Spleen (tissue), 11 donors: ENCODE measurements at regions not wholly inside any gene's neighbourhood (a gene's known extent, or its start where the extent isn't known, plus 50 kb on each side); places are given as distances from the start of the nearest gene placed in this dataset.

ENCODE experiments used
- DNase-seq: peaks from one replicate; pipeline ENCODE4 v3.0.0-alpha.2; 2020
- H3K27ac ChIP-seq, 8 donors: fragments of 200-600 bp; sonication (generic) in 7 of 8; 1 replicate in 4 of 8; 2 replicates in 4 of 8; pipeline versions ENCODE4 v1.5.0 to v1.8.0; 2016 to 2021; ENCODE audit warnings: inconsistent platforms in 4 of 8, mild to moderate bottlenecking in 4 of 8, moderate library complexity in 1 of 8
- H3K27me3 ChIP-seq, 7 donors: fragments of 200-600 bp; sonication (generic) in 6 of 7; replicated peaks in 1 of 7; 1 replicate in 4 of 7; 2 replicates in 3 of 7; pipeline versions ENCODE4 v1.5.0 to v1.8.0; 2016 to 2021; ENCODE audit warnings: inconsistent platforms in 3 of 7, mild to moderate bottlenecking in 1 of 7
- H3K36me3 ChIP-seq, 6 donors: fragments of 200-600 bp; sonication (generic) in 5 of 6; 1 replicate in 4 of 6; 2 replicates in 2 of 6; pipeline versions ENCODE4 v1.5.0 to v1.8.0; 2016 to 2021; ENCODE audit warnings: inconsistent platforms in 2 of 6
- H3K4me1 ChIP-seq, 6 donors: fragments of 200-600 bp; sonication (generic) in 5 of 6; 1 replicate in 3 of 6; 2 replicates in 3 of 6; pipeline versions ENCODE4 v1.5.0 to v1.8.0; 2016 to 2021; ENCODE audit warnings: inconsistent platforms in 3 of 6
- H3K4me3 ChIP-seq, 8 donors: fragments of 200-600 bp; sonication (generic) in 7 of 8; 1 replicate in 4 of 8; 2 replicates in 4 of 8; pipeline versions ENCODE4 v1.5.0 to v1.8.0; 2016 to 2021; ENCODE audit warnings: inconsistent platforms in 4 of 8, mild to moderate bottlenecking in 4 of 8, moderate library complexity in 2 of 8
- H3K9me3 ChIP-seq, 8 donors: fragments of 200-600 bp; sonication (generic) in 7 of 8; 1 replicate in 4 of 8; 2 replicates in 4 of 8; pipeline versions ENCODE4 v1.5.0 to v1.8.0; 2016 to 2021; ENCODE audit warnings: inconsistent platforms in 4 of 8
- POLR2A ChIP-seq, 3 donors: fragments of 450-650 bp; IDR thresholded peaks; one replicate each; pipeline ENCODE4 v1.5.1; 2017; ENCODE audit warnings: antibody characterized with exemption in 3 of 3, mild to moderate bottlenecking in 1 of 3
- POLR2AphosphoS5 ChIP-seq, 3 donors: sonication (generic); formaldehyde crosslinking; IDR thresholded peaks; one replicate each; pipeline ENCODE4 v1.5.1; 2017; ENCODE audit warnings: antibody characterized with exemption in 3 of 3
- WGBS, 5 donors: extraction: QIAGEN DNeasy Blood & Tissue Kit in 3 of 5; methylation state at CpG; one replicate each; pipeline versions ENCODE4 v1.1.5 to v1.1.7; 2013 to 2018; 5-methylcytosine and 5-hydroxymethylcytosine counted together
- intact Hi-C: fragments of 100-400 bp; cut with DNase I; formaldehyde crosslinking; loops from one replicate; pipeline ENCODE4 v1.15.0; 2023; ENCODE audit warnings: low total_unique reads
- TF ChIP-seq, protein P1 (sequence below), 11 experiments: fragments of 200-600 bp in 7 of 11; fragments of 450-650 bp in 4 of 11; sonication (generic) in 4 of 11; IDR thresholded peaks in 8 of 11; conservative IDR thresholded peaks in 3 of 11; 1 replicate in 7 of 11; 2 replicates in 4 of 11; pipeline versions ENCODE4 v1.4.0 to v1.8.0; 2016 to 2021; ENCODE audit warnings: antibody characterized with exemption in 11 of 11, inconsistent platforms in 4 of 11, mild to moderate bottlenecking in 1 of 11
- donor health status: healthy with polysubstance abuse.
- donor health status: DM: no; HTN: no; CAD: no; lungs with moderate emphysema.
- donor health status: DM: no; HTN: no; CAD: no.
- donor health status: Bipolar disorder and iron deficiency.
- donor health status: healthy.
- donor health status: DM: no; HTN: no; CAD: no.
- donor health status: DM: yes; HTN: yes; CAD: no.

DNA sequence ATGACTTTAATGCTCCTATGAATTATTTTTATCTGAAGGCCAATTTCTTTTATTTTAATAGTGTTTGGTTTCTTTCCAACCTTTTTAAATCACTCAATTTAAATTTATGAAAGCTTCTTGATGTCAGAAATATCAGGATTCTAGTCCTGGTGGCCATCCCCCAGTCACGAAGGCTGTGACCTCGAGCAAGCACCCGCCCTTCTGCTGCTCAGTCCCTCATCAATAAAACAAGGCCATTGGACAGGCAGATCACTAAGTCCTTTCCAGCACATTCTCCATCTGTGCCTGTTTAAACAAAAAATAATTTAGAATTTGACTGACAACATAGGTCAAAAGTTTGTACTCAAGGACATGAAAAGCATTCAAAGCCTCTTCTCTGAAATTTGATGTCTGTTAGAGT, 483.6 kb upstream of the VRK2 start:
- Histone ChIP-seq H3K27me3 (no peaks in the 10 kb centered on the region), H3K9me3 (peaks cover 0 to 3% (median 0%) of the 10 kb centered on the region in 8 donors), H3K36me3 (no peaks in the 10 kb centered on the region), H3K27ac (no peak overlapping the region), H3K4me1 (no peaks in the 10 kb centered on the region), H3K4me3 (no peak overlapping the region)
- WGBS, 5 donors, result 68 to 78% (median 77%) methylated on average over 3 of the region's 3 CpGs
- TF ChIP-seq, protein P1, sequence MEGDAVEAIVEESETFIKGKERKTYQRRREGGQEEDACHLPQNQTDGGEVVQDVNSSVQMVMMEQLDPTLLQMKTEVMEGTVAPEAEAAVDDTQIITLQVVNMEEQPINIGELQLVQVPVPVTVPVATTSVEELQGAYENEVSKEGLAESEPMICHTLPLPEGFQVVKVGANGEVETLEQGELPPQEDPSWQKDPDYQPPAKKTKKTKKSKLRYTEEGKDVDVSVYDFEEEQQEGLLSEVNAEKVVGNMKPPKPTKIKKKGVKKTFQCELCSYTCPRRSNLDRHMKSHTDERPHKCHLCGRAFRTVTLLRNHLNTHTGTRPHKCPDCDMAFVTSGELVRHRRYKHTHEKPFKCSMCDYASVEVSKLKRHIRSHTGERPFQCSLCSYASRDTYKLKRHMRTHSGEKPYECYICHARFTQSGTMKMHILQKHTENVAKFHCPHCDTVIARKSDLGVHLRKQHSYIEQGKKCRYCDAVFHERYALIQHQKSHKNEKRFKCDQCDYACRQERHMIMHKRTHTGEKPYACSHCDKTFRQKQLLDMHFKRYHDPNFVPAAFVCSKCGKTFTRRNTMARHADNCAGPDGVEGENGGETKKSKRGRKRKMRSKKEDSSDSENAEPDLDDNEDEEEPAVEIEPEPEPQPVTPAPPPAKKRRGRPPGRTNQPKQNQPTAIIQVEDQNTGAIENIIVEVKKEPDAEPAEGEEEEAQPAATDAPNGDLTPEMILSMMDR (IDR thresholded peaks at IDR 0.05 in 8 of 11, conservative IDR thresholded peaks at IDR 0.05 in 3 of 11), result no peak
- no peak for DNase-seq
- intact Hi-C loops, result no loop called here

DNA sequence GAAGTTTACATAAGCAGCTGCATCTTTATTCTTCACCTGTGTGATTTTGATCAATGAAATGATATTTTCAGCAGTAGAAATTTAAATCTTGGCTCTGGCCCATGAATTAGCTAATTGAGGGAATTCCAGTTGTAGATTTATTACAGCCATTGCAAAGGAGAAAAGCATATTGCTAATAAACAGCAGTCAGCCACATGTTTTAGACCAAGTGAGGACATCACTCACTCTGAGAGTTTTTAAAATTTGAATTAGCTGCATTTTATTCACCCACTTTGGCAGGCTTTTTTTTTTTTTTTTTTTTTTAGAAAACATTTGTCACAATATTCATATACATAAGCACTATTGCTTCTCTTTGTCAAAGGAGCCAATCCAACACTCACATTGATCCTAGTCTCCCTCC, 479.4 kb upstream of the VRK2 start:
- intact Hi-C loops, result no loop called here
- no peak for TF ChIP-seq POLR2A (IDR thresholded peaks at IDR 0.05)
- TF ChIP-seq POLR2AphosphoS5 (IDR thresholded peaks at IDR 0.05), result no peak
- TF ChIP-seq, protein P1 (IDR thresholded peaks at IDR 0.05 in 8 of 11, conservative IDR thresholded peaks at IDR 0.05 in 3 of 11), result no peak
- Histone ChIP-seq H3K4me3 (no peak overlapping the region), H3K27me3 (no peaks in the 10 kb centered on the region), H3K36me3 (no peaks in the 10 kb centered on the region), H3K9me3 (no peaks in the 10 kb centered on the region), H3K4me1 (no peaks in the 10 kb centered on the region), H3K27ac (no peak overlapping the region)
- no peak for DNase-seq

DNA sequence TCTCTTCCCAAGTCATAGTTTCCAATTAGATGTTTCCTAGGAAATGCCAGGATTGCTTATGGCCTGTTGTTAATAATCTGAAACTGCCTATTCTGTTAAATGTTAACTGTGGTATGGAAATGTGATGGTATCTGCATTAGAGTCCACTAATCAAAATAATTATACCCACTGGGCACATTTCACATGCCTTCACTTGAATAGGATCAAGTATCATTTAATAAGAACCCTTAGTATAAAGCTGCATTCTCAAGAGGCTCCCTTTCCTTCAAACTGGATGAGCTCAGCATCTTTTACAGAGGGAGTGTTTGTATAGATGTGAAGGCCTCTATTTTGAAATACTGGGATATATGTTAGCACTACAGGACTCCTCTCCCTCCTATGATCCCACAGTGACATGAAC, 477.2 kb upstream of the VRK2 start:
- Histone ChIP-seq H3K4me3 (no peak overlapping the region), H3K4me1 (no peaks in the 10 kb centered on the region), H3K27ac (no peak overlapping the region), H3K9me3 (no peaks in the 10 kb centered on the region), H3K27me3 (no peaks in the 10 kb centered on the region), H3K36me3 (no peaks in the 10 kb centered on the region)
- TF ChIP-seq, protein P1 (IDR thresholded peaks at IDR 0.05 in 8 of 11, conservative IDR thresholded peaks at IDR 0.05 in 3 of 11), result no peak
- TF ChIP-seq POLR2A (IDR thresholded peaks at IDR 0.05) (no peak), POLR2AphosphoS5 (IDR thresholded peaks at IDR 0.05) (no peak)
- DNase-seq, result no peak
- intact Hi-C loops, result no loop called here

DNA sequence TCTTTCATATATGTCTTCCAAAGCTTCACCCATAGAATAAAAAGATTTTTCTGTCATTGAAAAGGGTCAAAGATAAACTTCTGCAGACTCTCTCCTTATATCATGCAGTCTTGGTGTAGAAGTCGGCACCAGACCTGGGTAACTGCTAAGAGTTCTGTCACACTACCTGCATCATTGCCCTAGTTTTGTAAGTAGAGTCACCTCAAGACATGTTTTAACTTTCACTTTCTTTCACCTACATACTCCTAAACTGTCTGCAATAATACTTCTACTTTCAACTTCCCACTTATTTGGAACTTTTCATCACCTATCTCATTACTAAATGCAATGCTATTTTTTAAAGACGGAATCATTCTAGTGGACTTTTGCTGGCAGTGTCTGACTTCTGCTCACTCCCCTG, 475.6 kb upstream of the VRK2 start:
- H3K36me3 ChIP-seq, result no peaks in the 10 kb centered on the region
- no peak for DNase-seq
- H3K27ac ChIP-seq, result no peak overlapping the region
- TF ChIP-seq, protein P1 (IDR thresholded peaks at IDR 0.05 in 8 of 11, conservative IDR thresholded peaks at IDR 0.05 in 3 of 11), result no peak
- TF ChIP-seq POLR2AphosphoS5 (IDR thresholded peaks at IDR 0.05) (no peak), POLR2A (IDR thresholded peaks at IDR 0.05) (no peak)
- WGBS, 5 donors, result 82 to 99% (median 89%) methylated on average over 2 of the region's 2 CpGs
- H3K4me3 ChIP-seq, result no peak overlapping the region
- no peaks in the 10 kb centered on the region for H3K27me3 ChIP-seq
- intact Hi-C loops, result no loop called here
- no peaks in the 10 kb centered on the region for H3K4me1 ChIP-seq
- no peaks in the 10 kb centered on the region for H3K9me3 ChIP-seq
